Lung (tissue), 11 donors: ENCODE measurements at regions not wholly inside any gene's neighbourhood (a gene's known extent, or its start where the extent isn't known, plus 50 kb on each side); places are given as distances from the start of the nearest gene placed in this dataset.

Experiments used
- ATAC-seq: fragments of 200-7000 bp; cut with Tn5 transposase; one replicate; pipeline ENCODE4 v1.9.1; 2020; ENCODE audit warnings: moderate number of reproducible peaks; ENCODE audit not compliant: insufficient read depth, low FRiP score
- DNase-seq, 3 donors: peaks; one replicate each; pipeline ENCODE4 v3.0.0-alpha.2; 2013 to 2017
- H3K27ac ChIP-seq, 2 donors: one replicate each; pipeline ENCODE4 v1.5.1; 2013; ENCODE audit warnings: mild to moderate bottlenecking in 2 of 2, moderate library complexity in 2 of 2, control low read depth in 1 of 2, inconsistent platforms in 1 of 2, low read depth in 1 of 2, low read length in 1 of 2
- H3K27me3 ChIP-seq, 3 donors: one replicate each; pipeline ENCODE4 v1.5.1; 2013; ENCODE audit warnings: low read length in 2 of 3; ENCODE audit not compliant: control insufficient read depth in 3 of 3, insufficient read depth in 3 of 3
- H3K36me3 ChIP-seq, 4 donors: one replicate each; pipeline ENCODE4 v1.5.1; 2013; ENCODE audit warnings: low read length in 4 of 4, mild to moderate bottlenecking in 1 of 4, moderate library complexity in 1 of 4; ENCODE audit not compliant: control insufficient read depth in 4 of 4, insufficient read depth in 4 of 4
- H3K4me1 ChIP-seq, 5 donors: one replicate each; pipeline ENCODE4 v1.5.1; 2013; ENCODE audit warnings: low read length in 5 of 5, mild to moderate bottlenecking in 2 of 5, moderate library complexity in 1 of 5; ENCODE audit not compliant: control insufficient read depth in 5 of 5, insufficient read depth in 5 of 5
- H3K4me3 ChIP-seq: one replicate; pipeline ENCODE4 v1.5.1; 2013; ENCODE audit warnings: mild to moderate bottlenecking, control low read depth, moderate library complexity
- H3K9ac ChIP-seq, 2 donors: one replicate each; pipeline ENCODE4 v1.5.1; 2013; ENCODE audit warnings: low read length in 2 of 2, control low read depth in 1 of 2; ENCODE audit not compliant: insufficient read depth in 1 of 2
- H3K9me3 ChIP-seq, 4 donors: one replicate each; pipeline ENCODE4 v1.5.1; 2013; ENCODE audit warnings: low read length in 3 of 4, mild to moderate bottlenecking in 1 of 4, moderate library complexity in 1 of 4; ENCODE audit not compliant: control insufficient read depth in 4 of 4, insufficient read depth in 3 of 4
- WGBS, 2 donors: extraction: QIAGEN DNeasy Blood & Tissue Kit; methylation state at CpG; one replicate each; pipeline ENCODE4 v1.1.7; 2013; 5-methylcytosine and 5-hydroxymethylcytosine counted together
- TF ChIP-seq, protein P1 (sequence below): IDR thresholded peaks from 2 replicates; pipeline ENCODE4 v1.5.1; 2012; ENCODE audit warnings: mild to moderate bottlenecking; ENCODE audit errors: control extremely low read depth, extremely low read depth
- donor health status: control.
- donor health status: control.
- donor health status: Bipolar disorder and iron deficiency.
- donor health status: healthy.
- donor health status: DM: yes; HTN: yes; CAD: no.

GRCh38 chr4:59068722-59069418, 1958.7 kb upstream of the IGFBP7 start:
- Histone ChIP-seq H3K4me3 (no peak overlapping the region), H3K9me3 (no peaks in the 10 kb centered on the region), H3K27me3 (no peaks in the 10 kb centered on the region), H3K36me3 (no peaks in the 10 kb centered on the region), H3K9ac (no peak overlapping the region), H3K27ac (no peak overlapping the region), H3K4me1 (no peaks in the 10 kb centered on the region)
- TF ChIP-seq, protein P1, sequence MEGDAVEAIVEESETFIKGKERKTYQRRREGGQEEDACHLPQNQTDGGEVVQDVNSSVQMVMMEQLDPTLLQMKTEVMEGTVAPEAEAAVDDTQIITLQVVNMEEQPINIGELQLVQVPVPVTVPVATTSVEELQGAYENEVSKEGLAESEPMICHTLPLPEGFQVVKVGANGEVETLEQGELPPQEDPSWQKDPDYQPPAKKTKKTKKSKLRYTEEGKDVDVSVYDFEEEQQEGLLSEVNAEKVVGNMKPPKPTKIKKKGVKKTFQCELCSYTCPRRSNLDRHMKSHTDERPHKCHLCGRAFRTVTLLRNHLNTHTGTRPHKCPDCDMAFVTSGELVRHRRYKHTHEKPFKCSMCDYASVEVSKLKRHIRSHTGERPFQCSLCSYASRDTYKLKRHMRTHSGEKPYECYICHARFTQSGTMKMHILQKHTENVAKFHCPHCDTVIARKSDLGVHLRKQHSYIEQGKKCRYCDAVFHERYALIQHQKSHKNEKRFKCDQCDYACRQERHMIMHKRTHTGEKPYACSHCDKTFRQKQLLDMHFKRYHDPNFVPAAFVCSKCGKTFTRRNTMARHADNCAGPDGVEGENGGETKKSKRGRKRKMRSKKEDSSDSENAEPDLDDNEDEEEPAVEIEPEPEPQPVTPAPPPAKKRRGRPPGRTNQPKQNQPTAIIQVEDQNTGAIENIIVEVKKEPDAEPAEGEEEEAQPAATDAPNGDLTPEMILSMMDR, result no peak
- WGBS, 2 donors, result 60% methylated on average over 7 of the region's 7 CpGs
- no peak for ATAC-seq
- peak in 1 of 3 donors; percentile 11 for DNase-seq

DNA sequence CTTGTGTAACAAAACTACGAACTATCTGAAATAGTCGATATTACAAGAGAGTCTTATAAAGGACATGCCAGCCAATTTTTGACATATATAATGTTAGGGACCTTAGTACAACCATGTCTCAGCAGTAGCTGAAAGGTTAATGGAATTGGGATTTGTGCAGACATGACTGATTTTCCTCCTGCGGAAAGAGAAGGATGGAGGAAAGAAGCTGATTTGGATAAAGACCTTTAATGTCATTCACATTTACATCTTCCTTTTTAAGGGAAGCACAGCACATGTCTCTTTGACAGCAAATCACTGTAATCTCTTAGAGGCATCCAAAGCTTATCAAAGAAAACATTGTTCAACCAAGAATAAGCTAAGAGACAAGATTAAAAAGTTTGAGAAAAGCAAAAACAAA, 1976.2 kb upstream of the IGFBP7 start:
- 64 to 95% methylated on average over 3 of the region's 3 CpGs for WGBS, 2 donors
- Histone ChIP-seq H3K9me3 (peaks cover 0 to 1% (median 0%) of the 10 kb centered on the region in 4 donors), H3K36me3 (no peaks in the 10 kb centered on the region), H3K27ac (no peak overlapping the region), H3K4me3 (no peak overlapping the region), H3K9ac (no peak overlapping the region), H3K4me1 (no peaks in the 10 kb centered on the region), H3K27me3 (no peaks in the 10 kb centered on the region)
- no peak for ATAC-seq
- TF ChIP-seq, protein P1, result no peak
- DNase-seq, result no peak

- Histone ChIP-seq H3K4me1 (no peaks in the 10 kb centered on the region), H3K9ac (no peak overlapping the region), H3K36me3 (no peaks in the 10 kb centered on the region), H3K27ac (no peak overlapping the region), H3K4me3 (no peak overlapping the region), H3K27me3 (no peaks in the 10 kb centered on the region), H3K9me3 (peaks cover 0 to 2% (median 0%) of the 10 kb centered on the region in 4 donors)
- TF ChIP-seq, protein P1, result no peak
- ATAC-seq (no peak), DNase-seq (peak in 1 of 3 donors; percentile 8)
- 83% methylated on average over 12 of the region's 12 CpGs for WGBS, 2 donors
Measured at GRCh38 chr4:59091146-59092142, 1981.3 kb upstream of the IGFBP7 start.
